ENCODE measurements at regions not wholly inside any gene's neighbourhood (a gene's known extent, or its start where the extent isn't known, plus 50 kb on each side); places are given as distances from the start of the nearest gene placed in this dataset.
A peak's percentile ranks its signal among the peaks of the same experiment; 100 is the strongest.
"Not testable (repeated sequence)": the region's sequence is repeated elsewhere in the genome, so short reads cannot be mapped to it uniquely, and the experiment has no call there.

- DNase-seq (ENCODE audit: low read depth in 2 of 2), result no peak
Observed at GRCh38 chr12:112710414-112710813, 81.1 kb upstream of the RPH3A start.

DNA sequence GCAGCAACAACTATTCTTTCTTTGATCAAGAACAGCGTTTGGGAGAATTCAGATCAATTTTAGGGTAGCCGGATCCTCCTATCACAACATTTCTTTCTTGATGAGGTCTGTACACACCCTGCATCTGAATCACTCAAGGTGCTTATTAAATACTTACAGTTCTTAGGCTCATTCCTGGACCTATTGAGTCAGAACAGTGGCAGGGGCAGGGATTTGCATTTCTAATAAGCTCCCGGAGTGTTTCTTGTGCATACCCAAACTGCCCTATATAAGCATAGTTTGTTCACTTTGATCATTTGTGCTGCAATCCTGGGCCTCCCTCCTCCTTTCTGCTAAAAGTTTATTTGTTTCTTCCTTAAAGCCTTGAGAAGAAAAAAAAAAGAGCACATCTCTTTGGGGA is 80.5 kb upstream of the RPH3A start:
- no peak for DNase-seq (ENCODE audit: low read depth in 2 of 2)

DNA sequence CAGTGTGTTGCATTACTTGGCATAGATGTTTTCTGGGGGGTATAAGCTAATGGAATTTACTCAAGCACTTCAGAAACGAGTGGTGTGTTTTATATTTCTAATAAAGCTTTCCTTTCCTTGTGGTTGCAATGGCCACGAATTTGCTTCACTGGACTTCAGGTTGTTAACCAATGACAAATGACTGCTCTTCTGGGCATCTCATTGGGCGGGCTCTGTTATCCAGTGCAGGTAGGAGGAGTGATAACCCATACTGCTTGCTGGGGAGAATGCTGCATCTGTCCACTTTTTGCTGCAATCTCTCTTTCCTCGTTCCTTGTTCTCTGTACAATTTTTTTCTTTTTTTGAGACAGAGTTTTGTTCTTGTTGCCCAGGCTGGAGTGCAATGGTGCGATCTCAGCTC is 80.0 kb upstream of the RPH3A start:
- no peak for DNase-seq (ENCODE audit: low read depth in 2 of 2)

DNA sequence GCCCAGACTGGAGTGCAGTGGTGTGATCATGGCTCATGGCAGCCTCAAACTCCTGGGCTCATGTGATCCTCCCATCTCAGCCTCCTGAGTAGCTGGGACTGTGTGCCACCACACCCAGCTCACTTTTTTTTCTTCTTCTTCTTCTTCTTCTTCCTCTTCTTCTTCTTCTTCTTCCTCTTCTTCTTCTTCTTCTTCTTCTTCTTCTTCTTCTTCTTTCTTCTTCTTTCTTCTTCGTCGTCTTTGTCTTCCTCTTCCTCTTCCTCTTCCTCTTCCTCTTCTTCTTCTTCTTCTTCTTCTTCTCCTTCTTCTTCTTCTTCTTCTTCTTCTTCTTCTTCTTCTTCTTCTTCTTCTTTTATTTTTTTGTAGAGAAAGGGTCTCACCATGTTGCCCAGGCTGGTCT is 78.8 kb upstream of the RPH3A start:
- not testable (repeated sequence) for DNase-seq (ENCODE audit: low read depth in 2 of 2)

- no peak for DNase-seq (ENCODE audit: low read depth in 2 of 2)
Observed at GRCh38 chr12:112713471-112713870, 78.1 kb upstream of the RPH3A start.

GRCh38 chr12:112714166-112714710 is 77.3 kb upstream of the RPH3A start:
- DNase-seq (ENCODE audit: low read depth in 2 of 2), result no peak

GRCh38 chr12:112716099-112717093 is 75.2 kb upstream of the RPH3A start:
- peak; percentile 28 to 40 for DNase-seq (ENCODE audit: low read depth in 2 of 2)

- DNase-seq (ENCODE audit: low read depth in 2 of 2), result no peak
Observed at GRCh38 chr12:112728864-112729263, 62.7 kb upstream of the RPH3A start.

DNA sequence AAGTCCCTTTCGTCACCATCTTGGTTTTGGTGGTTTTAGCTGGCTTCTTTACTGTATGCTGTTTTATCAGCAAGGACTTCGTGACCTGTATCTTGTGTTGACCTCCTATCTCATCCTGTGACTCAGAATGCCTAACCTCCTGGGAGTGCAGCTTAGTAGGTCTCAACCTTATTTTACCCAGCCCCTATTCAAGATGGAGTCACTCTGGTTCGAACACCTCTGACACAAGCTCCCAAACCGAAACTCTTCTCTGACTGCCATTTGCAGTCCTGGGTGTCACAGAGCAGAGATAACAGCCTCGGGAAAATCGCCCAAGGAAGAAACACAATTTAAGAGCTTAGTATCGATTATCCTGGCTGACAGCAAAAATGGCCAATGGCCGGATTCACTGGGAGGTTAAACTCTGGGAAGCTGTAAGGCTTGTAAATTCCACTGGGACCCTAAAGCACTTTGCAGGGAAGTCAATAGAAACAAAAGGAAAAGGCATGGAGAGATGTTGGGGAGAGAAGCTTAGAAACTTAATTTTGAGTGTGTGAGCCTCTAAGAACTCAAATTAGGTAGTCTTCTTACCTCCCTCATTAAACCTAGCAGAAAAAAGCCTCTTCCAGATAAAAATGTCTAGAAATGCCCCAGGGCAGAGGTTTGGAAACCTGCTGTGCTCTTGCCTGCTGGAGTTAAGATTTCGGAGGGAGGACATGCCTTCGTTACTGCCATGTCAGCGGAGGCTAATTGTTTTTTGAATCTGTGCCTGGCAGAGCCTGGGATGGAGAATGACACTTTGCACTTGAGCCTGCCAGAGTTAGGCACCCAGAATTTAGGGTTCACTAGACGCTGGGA is 56.5 kb upstream of the RPH3A start:
- DNase-seq (ENCODE audit: low read depth in 2 of 2), result no peak

DNA sequence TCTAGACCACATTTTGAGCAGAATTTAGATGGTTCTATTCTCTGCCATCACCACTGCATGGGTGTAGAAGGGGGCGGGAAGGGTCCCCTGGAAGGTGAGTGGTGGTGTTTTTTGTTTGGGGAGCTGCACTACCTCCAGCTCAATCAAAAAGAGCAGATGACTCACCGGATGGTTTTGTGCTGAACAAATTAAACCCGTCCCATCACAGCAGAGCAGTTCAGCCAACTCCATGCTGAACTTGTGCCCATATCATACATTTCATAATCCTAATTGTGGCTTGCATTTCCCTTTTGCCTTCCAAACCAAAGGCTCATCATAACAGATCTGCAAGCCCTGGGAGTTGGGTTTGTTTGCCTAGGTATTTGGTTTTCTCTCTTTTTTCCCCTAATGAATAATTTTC is 53.0 kb upstream of the RPH3A start:
- DNase-seq (ENCODE audit: low read depth in 2 of 2), result no peak

DNA sequence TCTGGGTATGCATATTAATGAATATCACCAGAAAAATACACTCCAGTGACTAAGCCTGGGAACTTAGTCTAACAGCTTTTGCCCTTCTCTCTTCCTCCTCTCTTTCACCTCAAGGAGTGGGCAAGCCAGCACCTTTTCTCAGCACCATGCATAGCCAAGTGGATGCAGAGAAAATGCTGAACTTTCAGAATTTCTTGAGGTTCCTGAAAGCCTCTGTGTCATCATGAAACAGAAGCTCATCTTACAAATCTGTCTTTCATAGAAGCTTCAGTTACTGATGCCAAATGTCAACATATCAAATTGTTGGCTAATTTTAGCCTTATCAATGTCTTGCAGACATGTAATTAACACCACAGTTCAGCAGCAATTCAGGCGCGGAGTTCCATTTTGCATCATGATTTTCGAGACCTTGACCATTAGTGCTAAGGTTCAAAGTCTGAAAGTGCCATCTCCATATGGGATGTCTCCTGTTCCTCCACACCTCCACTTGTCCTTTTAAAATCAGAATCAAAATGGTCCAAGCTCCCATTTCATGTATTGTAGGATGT is 51.1 kb upstream of the RPH3A start:
- no peak for DNase-seq (ENCODE audit: low read depth in 2 of 2)

DNA sequence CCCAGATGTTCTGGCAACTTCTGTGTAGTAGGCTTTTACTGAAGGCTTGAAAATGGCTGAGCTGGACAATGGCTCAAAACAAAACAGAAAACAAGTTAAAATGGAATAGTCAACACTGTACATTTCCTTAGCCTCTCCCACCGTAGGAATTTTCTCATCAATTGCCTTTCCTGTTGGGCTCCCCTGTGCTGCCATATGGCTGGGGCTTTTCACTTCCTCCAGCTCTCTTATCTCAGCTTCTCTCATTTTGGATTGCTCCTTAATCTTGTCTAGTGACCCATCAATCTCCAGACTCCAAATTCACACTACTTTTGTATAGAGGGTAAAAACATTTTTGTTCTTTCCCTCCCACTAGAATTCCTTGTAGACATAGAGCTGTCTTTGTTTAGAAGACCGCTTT is 50.4 kb upstream of the RPH3A start:
- DNase-seq (ENCODE audit: low read depth in 2 of 2), result no peak
